ENCODE measurements at regions not wholly inside any gene's neighbourhood (a gene's known extent, or its start where the extent isn't known, plus 50 kb on each side); places are given as distances from the start of the nearest gene placed in this dataset.

DNA sequence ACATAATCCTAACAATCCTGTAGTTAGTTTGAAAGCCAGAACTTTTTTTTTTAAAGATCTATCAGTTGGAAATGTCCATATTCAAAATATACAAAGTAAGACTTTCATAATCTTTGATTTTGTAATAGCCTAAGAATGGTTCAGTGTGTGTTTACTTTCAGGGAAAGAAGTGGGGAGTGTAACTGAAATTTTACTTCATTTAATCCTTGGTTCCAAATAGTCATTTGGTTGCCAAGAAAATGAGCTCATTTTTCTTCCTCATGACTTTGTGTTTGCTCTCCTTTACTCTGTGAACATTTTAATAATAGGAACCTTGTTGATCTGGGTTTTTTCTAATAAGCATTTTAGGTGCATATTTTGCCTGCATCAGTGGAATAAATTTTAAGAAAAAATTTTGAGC is 278.8 kb downstream of the SLITRK6 start (continued):
- TF ChIP-seq, protein P1, sequence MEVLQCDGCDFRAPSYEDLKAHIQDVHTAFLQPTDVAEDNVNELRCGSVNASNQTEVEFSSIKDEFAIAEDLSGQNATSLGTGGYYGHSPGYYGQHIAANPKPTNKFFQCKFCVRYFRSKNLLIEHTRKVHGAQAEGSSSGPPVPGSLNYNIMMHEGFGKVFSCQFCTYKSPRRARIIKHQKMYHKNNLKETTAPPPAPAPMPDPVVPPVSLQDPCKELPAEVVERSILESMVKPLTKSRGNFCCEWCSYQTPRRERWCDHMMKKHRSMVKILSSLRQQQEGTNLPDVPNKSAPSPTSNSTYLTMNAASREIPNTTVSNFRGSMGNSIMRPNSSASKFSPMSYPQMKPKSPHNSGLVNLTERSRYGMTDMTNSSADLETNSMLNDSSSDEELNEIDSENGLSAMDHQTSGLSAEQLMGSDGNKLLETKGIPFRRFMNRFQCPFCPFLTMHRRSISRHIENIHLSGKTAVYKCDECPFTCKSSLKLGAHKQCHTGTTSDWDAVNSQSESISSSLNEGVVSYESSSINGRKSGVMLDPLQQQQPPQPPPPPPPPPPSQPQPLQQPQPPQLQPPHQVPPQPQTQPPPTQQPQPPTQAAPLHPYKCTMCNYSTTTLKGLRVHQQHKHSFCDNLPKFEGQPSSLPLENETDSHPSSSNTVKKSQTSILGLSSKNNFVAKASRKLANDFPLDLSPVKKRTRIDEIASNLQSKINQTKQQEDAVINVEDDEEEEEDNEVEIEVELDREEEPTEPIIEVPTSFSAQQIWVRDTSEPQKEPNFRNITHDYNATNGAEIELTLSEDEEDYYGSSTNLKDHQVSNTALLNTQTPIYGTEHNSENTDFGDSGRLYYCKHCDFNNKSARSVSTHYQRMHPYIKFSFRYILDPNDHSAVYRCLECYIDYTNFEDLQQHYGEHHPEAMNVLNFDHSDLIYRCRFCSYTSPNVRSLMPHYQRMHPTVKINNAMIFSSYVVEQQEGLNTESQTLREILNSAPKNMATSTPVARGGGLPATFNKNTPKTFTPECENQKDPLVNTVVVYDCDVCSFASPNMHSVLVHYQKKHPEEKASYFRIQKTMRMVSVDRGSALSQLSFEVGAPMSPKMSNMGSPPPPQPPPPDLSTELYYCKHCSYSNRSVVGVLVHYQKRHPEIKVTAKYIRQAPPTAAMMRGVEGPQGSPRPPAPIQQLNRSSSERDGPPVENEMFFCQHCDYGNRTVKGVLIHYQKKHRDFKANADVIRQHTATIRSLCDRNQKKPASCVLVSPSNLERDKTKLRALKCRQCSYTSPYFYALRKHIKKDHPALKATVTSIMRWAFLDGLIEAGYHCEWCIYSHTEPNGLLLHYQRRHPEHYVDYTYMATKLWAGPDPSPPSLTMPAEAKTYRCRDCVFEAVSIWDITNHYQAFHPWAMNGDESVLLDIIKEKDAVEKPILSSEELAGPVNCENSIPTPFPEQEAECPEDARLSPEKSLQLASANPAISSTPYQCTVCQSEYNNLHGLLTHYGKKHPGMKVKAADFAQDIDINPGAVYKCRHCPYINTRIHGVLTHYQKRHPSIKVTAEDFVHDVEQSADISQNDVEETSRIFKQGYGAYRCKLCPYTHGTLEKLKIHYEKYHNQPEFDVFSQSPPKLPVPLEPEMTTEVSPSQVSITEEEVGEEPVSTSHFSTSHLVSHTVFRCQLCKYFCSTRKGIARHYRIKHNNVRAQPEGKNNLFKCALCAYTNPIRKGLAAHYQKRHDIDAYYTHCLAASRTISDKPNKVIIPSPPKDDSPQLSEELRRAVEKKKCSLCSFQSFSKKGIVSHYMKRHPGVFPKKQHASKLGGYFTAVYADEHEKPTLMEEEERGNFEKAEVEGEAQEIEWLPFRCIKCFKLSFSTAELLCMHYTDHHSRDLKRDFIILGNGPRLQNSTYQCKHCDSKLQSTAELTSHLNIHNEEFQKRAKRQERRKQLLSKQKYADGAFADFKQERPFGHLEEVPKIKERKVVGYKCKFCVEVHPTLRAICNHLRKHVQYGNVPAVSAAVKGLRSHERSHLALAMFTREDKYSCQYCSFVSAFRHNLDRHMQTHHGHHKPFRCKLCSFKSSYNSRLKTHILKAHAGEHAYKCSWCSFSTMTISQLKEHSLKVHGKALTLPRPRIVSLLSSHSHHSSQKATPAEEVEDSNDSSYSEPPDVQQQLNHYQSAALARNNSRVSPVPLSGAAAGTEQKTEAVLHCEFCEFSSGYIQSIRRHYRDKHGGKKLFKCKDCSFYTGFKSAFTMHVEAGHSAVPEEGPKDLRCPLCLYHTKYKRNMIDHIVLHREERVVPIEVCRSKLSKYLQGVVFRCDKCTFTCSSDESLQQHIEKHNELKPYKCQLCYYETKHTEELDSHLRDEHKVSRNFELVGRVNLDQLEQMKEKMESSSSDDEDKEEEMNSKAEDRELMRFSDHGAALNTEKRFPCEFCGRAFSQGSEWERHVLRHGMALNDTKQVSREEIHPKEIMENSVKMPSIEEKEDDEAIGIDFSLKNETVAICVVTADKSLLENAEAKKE (CRISPR knock-in tag; IDR thresholded peaks at IDR 0.05), result no peak
- TF ChIP-seq EZH2phosphoT487 (IDR thresholded peaks at IDR 0.05; ENCODE audit: unreplicated experiment) (no peak), JUNB (IDR thresholded peaks at IDR 0.05; ENCODE audit: unreplicated experiment) (no peak)

DNA sequence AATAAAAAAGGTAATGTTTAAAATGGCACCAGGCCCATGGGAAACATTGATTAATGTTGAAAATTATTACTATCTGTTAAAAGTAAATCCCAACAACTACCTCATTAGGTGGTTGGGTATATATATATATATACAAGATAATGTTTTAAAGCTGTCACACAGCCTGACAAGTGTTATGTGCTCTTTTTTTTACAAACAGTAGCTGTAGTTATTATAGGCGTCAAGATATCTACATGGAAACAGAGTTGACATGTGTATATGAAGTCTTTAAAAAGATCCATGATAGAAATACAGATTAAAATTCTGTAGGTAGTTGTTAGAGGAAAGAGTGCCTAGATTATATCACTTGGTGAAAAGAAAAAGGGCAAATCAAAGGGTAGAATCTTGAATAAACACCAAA is 279.9 kb downstream of the SLITRK6 start:
- Mint-ChIP-seq H3K27ac (no peak overlapping the region), H3K9me3 (peaks cover 4% of the 10 kb centered on the region), H3K36me3 (ENCODE audit: low read depth) (peaks cover 4% of the 10 kb centered on the region; the same call in 2 of the 3 replicates), H3K4me3 (no peak overlapping the region), H3K4me1 (no peaks in the 10 kb centered on the region), H3K27me3 (ENCODE audit: insufficient read depth, low read depth, poor library complexity) (no peaks in the 10 kb centered on the region)
- Histone ChIP-seq H3K27me3 (ENCODE audit: insufficient read depth) (no peaks in the 10 kb centered on the region), H3K9me2 (ENCODE audit: insufficient read depth) (no peaks in the 10 kb centered on the region), H3K79me2 (replicated peaks; ENCODE audit: insufficient read depth) (no peaks in the 10 kb centered on the region), H3K4me2 (no peak overlapping the region), H3K4me3 (no peak overlapping the region), H2AFZ (no peak overlapping the region), H3K4me1 (ENCODE audit: insufficient read depth) (no peaks in the 10 kb centered on the region), H3F3A (replicated peaks; ENCODE audit: low read depth) (no peaks in the 10 kb centered on the region), H3K36me3 (ENCODE audit: insufficient read depth) (no peaks in the 10 kb centered on the region), H3K27ac (ENCODE audit: low read depth) (no peak overlapping the region), H4K20me1 (replicated peaks; ENCODE audit: insufficient read depth) (no peaks in the 10 kb centered on the region)
- ATAC-seq (no peak), DNase-seq (ENCODE audit: low spot score) (no peak)
- TF ChIP-seq ZNF114 (CRISPR knock-in tag; IDR thresholded peaks at IDR 0.05) (no peak), JUNB (IDR thresholded peaks at IDR 0.05; ENCODE audit: unreplicated experiment) (no peak), STAT1 (IDR thresholded peaks at IDR 0.05; ENCODE audit: unreplicated experiment) (no peak), NANOG (IDR thresholded peaks at IDR 0.05; ENCODE audit: borderline replicate concordance) (no peak), POLR2AphosphoS5 (IDR thresholded peaks at IDR 0.05; ENCODE audit: low read depth) (no peak), EZH2 (IDR thresholded peaks at IDR 0.05; ENCODE audit: low read depth, unreplicated experiment) (no peak)
- TF ChIP-seq, protein P1 (CRISPR knock-in tag; IDR thresholded peaks at IDR 0.05), result no peak
- TF ChIP-seq, protein P2, sequence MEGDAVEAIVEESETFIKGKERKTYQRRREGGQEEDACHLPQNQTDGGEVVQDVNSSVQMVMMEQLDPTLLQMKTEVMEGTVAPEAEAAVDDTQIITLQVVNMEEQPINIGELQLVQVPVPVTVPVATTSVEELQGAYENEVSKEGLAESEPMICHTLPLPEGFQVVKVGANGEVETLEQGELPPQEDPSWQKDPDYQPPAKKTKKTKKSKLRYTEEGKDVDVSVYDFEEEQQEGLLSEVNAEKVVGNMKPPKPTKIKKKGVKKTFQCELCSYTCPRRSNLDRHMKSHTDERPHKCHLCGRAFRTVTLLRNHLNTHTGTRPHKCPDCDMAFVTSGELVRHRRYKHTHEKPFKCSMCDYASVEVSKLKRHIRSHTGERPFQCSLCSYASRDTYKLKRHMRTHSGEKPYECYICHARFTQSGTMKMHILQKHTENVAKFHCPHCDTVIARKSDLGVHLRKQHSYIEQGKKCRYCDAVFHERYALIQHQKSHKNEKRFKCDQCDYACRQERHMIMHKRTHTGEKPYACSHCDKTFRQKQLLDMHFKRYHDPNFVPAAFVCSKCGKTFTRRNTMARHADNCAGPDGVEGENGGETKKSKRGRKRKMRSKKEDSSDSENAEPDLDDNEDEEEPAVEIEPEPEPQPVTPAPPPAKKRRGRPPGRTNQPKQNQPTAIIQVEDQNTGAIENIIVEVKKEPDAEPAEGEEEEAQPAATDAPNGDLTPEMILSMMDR (conservative IDR thresholded peaks at IDR 0.05; ENCODE audit: low read depth in 2 of 2), result no peak
